ENCODE measurements at regions not wholly inside any gene's neighbourhood (a gene's known extent, or its start where the extent isn't known, plus 50 kb on each side); places are given as distances from the start of the nearest gene placed in this dataset.

- TF ChIP-seq RAD21 (IDR thresholded peaks at IDR 0.05; ENCODE audit: low read length) (no peak), CTCF (IDR thresholded peaks at IDR 0.05) (no peak), POLR2AphosphoS5 (IDR thresholded peaks at IDR 0.05; ENCODE audit: low read depth, low read length) (no peak), REST (IDR thresholded peaks at IDR 0.05; ENCODE audit: low read depth, low read length) (no peak), GABPA (IDR thresholded peaks at IDR 0.05; ENCODE audit: low read depth) (no peak), MAX (IDR thresholded peaks at IDR 0.05; ENCODE audit: low read depth) (no peak), TAF1 (IDR thresholded peaks at IDR 0.05; ENCODE audit: borderline replicate concordance, low read depth, low read length) (no peak), EP300 (IDR thresholded peaks at IDR 0.05; ENCODE audit: borderline replicate concordance in 1 of 2, low read depth in 1 of 2, low read length in 1 of 2) (no peak)
- TF ChIP-seq, protein P1, sequence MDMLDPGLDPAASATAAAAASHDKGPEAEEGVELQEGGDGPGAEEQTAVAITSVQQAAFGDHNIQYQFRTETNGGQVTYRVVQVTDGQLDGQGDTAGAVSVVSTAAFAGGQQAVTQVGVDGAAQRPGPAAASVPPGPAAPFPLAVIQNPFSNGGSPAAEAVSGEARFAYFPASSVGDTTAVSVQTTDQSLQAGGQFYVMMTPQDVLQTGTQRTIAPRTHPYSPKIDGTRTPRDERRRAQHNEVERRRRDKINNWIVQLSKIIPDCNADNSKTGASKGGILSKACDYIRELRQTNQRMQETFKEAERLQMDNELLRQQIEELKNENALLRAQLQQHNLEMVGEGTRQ (IDR thresholded peaks at IDR 0.05; ENCODE audit: borderline replicate concordance, low read depth, low read length) = no peak
- TF ChIP-seq, protein P2, sequence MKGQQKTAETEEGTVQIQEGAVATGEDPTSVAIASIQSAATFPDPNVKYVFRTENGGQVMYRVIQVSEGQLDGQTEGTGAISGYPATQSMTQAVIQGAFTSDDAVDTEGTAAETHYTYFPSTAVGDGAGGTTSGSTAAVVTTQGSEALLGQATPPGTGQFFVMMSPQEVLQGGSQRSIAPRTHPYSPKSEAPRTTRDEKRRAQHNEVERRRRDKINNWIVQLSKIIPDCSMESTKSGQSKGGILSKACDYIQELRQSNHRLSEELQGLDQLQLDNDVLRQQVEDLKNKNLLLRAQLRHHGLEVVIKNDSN (IDR thresholded peaks at IDR 0.05; ENCODE audit: borderline replicate concordance, low read depth) = no peak
These were observed 597.7 kb downstream of the BNC2 start for GRCh38 chr9:16272776-16273175.

All from SK-N-SH (cell line).